Fibroblast of lung (primary cell): ENCODE measurements at regions not wholly inside any gene's neighbourhood (a gene's known extent, or its start where the extent isn't known, plus 50 kb on each side); places are given as distances from the start of the nearest gene placed in this dataset.
A peak's percentile ranks its signal among the peaks of the same experiment; 100 is the strongest.

Source experiments
- DNase-seq, 2 donors: peaks; one replicate each; pipeline versions ENCODE4 v3.0.0 to v3.0.0-alpha.2; 2010; ENCODE audit warnings: low read depth in 2 of 2
- H2AFZ ChIP-seq: 2 replicates; pipeline ENCODE4 v1.5.1; 2012; ENCODE audit warnings: low read length, control low read depth, inconsistent platforms
- H3K27ac ChIP-seq: 2 replicates; pipeline ENCODE4 v1.5.1; 2011; ENCODE audit warnings: low read length, control low read depth; ENCODE audit not compliant: insufficient read depth
- H3K27me3 ChIP-seq: 2 replicates; pipeline ENCODE4 v1.5.1; 2011; ENCODE audit warnings: mild to moderate bottlenecking, low read length; ENCODE audit not compliant: control insufficient read depth, insufficient read depth
- H3K36me3 ChIP-seq: 2 replicates; pipeline ENCODE4 v1.5.1; 2011; ENCODE audit warnings: low read length; ENCODE audit not compliant: control insufficient read depth, insufficient read depth
- H3K4me1 ChIP-seq: 2 replicates; pipeline ENCODE4 v1.5.1; 2011; ENCODE audit warnings: low read length; ENCODE audit not compliant: control insufficient read depth, insufficient read depth; ENCODE audit errors: extremely low read depth
- H3K4me2 ChIP-seq: 2 replicates; pipeline ENCODE4 v1.5.1; 2011; ENCODE audit warnings: low read length, control low read depth; ENCODE audit not compliant: insufficient read depth; ENCODE audit errors: extremely low read depth
- H3K4me3 ChIP-seq, 4 experiments: fragments of 200-600 bp in 1 of 4; sonication (generic) in 1 of 4; replicated peaks in 1 of 4; 2 replicates each; pipeline ENCODE4 v1.5.1; 2011 to 2016; ENCODE audit warnings: low read length in 4 of 4, low read depth in 3 of 4, mild to moderate bottlenecking in 3 of 4, control low read depth in 2 of 4, inconsistent platforms in 1 of 4, mixed read lengths in 1 of 4; ENCODE audit not compliant: insufficient read depth in 1 of 4; ENCODE audit errors: control extremely low read depth in 1 of 4
- H3K79me2 ChIP-seq: 2 replicates; pipeline ENCODE4 v1.5.1; 2012; ENCODE audit warnings: mild to moderate bottlenecking, low read length, inconsistent platforms; ENCODE audit not compliant: control insufficient read depth, insufficient read depth
- H3K9ac ChIP-seq: 2 replicates; pipeline ENCODE4 v1.5.1; 2011; ENCODE audit warnings: mild to moderate bottlenecking, low read length, control low read depth; ENCODE audit not compliant: insufficient read depth
- H3K9me3 ChIP-seq: 2 replicates; pipeline ENCODE4 v1.5.1; 2012; ENCODE audit warnings: low read depth, low read length; ENCODE audit not compliant: control insufficient read depth, insufficient read depth
- H4K20me1 ChIP-seq: 2 replicates; pipeline ENCODE4 v1.5.1; 2011; ENCODE audit warnings: low read length; ENCODE audit not compliant: control insufficient read depth, insufficient read depth; ENCODE audit errors: extremely low read depth
- EZH2 ChIP-seq: IDR thresholded peaks from 2 replicates; pipeline ENCODE4 v1.5.1; 2012; ENCODE audit warnings: low read length, control low read depth, mild to moderate bottlenecking; ENCODE audit errors: missing control alignments
- TF ChIP-seq, protein P1 (sequence below), 2 donors: IDR thresholded peaks in 1 of 2; conservative IDR thresholded peaks in 1 of 2; 1 replicate in 1 of 2; 2 replicates in 1 of 2; pipeline ENCODE4 v1.5.1; 2011 to 2012; ENCODE audit warnings: low read length in 2 of 2, control low read depth in 1 of 2, inconsistent platforms in 1 of 2, low read depth in 1 of 2, mild to moderate bottlenecking in 1 of 2

DNA sequence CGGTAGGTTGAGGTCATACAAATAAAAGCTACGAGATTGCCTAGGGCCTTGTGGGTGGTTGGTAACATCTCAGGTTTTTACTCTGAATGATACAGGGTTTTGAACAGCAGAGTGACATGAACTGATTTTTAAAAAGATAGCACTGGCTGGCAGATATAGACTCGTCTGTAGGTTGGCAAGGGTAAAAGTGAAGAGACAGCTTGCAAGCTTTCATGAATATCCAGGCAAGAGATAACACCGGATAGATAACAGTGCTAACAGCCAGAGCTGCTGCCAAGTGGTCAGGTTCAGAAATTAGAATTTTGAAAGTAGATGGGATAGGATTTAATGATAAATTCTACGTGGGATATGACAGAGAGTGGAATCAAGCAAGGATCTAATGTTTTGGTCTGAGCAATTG lies 299.7 kb upstream of the AADAT start:
- H4K20me1 ChIP-seq, result no peaks in the 10 kb centered on the region
- H3K9me3 ChIP-seq, result no peaks in the 10 kb centered on the region
- H2AFZ ChIP-seq, result no peak overlapping the region
- no peaks in the 10 kb centered on the region for H3K36me3 ChIP-seq
- H3K4me3 ChIP-seq, result no peak overlapping the region
- no peak overlapping the region for H3K4me2 ChIP-seq
- no peak for DNase-seq
- TF ChIP-seq, protein P1, sequence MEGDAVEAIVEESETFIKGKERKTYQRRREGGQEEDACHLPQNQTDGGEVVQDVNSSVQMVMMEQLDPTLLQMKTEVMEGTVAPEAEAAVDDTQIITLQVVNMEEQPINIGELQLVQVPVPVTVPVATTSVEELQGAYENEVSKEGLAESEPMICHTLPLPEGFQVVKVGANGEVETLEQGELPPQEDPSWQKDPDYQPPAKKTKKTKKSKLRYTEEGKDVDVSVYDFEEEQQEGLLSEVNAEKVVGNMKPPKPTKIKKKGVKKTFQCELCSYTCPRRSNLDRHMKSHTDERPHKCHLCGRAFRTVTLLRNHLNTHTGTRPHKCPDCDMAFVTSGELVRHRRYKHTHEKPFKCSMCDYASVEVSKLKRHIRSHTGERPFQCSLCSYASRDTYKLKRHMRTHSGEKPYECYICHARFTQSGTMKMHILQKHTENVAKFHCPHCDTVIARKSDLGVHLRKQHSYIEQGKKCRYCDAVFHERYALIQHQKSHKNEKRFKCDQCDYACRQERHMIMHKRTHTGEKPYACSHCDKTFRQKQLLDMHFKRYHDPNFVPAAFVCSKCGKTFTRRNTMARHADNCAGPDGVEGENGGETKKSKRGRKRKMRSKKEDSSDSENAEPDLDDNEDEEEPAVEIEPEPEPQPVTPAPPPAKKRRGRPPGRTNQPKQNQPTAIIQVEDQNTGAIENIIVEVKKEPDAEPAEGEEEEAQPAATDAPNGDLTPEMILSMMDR (conservative IDR thresholded peaks at IDR 0.05 in 1 of 2, IDR thresholded peaks at IDR 0.05 in 1 of 2; ENCODE audit: low read depth in 1 of 2, low read length in 2 of 2), result no peak
- TF ChIP-seq EZH2, result no peak
- no peak overlapping the region for H3K9ac ChIP-seq
- H3K4me1 ChIP-seq, result no peaks in the 10 kb centered on the region
- no peak overlapping the region for H3K27ac ChIP-seq
- no peaks in the 10 kb centered on the region for H3K79me2 ChIP-seq
- H3K27me3 ChIP-seq, result no peaks in the 10 kb centered on the region

DNA sequence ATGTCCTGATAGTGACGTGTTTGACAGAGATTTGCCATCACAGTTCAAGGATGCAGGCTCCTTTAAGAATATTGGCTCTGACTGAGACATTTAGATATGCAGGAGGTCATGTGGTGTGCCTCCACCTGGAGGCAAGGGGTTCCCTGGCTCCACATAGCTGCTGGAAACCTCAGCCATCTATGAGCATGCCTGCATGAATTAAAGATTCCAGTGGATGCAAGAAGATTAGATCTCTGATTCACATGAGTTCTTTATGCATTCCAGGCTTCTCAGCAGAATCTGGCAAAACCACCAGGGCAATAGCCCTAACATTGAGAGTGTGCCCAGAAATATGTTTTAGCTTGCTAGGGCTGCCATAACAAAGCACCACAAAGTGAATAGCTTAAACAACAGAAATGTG lies 298.5 kb upstream of the AADAT start:
- DNase-seq, result peak in 1 of 2 donors; percentile 52

DNA sequence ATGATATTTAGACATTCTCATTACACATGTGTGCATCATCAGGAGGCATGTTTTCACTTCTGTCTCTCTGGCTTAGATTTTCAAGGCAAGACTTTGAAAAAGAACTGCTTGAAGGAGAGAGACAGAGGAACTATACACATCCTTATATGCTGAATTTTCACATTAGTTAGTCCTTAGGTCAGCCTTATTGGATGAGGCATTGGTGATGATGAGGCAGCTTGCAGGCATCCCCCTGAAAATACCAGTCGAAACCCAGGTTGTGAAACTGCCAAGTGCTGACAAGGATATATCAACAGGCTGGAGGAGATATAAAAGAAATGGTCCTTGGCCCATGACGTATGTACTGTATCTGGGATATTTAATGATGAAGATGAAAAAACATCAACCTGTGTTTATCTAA lies 297.2 kb upstream of the AADAT start:
- H3K36me3 ChIP-seq, result no peaks in the 10 kb centered on the region
- H3K4me2 ChIP-seq, result no peak overlapping the region
- H3K27ac ChIP-seq, result no peak overlapping the region
- no peak overlapping the region for H3K4me3 ChIP-seq
- H3K9me3 ChIP-seq, result no peaks in the 10 kb centered on the region
- no peaks in the 10 kb centered on the region for H3K4me1 ChIP-seq
- H3K27me3 ChIP-seq, result no peaks in the 10 kb centered on the region
- TF ChIP-seq EZH2, result no peak
- H4K20me1 ChIP-seq, result no peaks in the 10 kb centered on the region
- DNase-seq, result peak in 1 of 2 donors; percentile 59
- H2AFZ ChIP-seq, result no peak overlapping the region
- no peak overlapping the region for H3K9ac ChIP-seq
- H3K79me2 ChIP-seq, result no peaks in the 10 kb centered on the region

More for the DNA sequence above, 298.5 kb upstream of the AADAT start:
- no peaks in the 10 kb centered on the region for H3K36me3 ChIP-seq
- no peak overlapping the region for H2AFZ ChIP-seq
- H3K27ac ChIP-seq, result no peak overlapping the region
- H3K9ac ChIP-seq, result no peak overlapping the region
- no peak overlapping the region for H3K4me3 ChIP-seq
- no peak overlapping the region for H3K4me2 ChIP-seq
- no peaks in the 10 kb centered on the region for H3K79me2 ChIP-seq
- no peaks in the 10 kb centered on the region for H3K9me3 ChIP-seq
- TF ChIP-seq EZH2, result no peak
- TF ChIP-seq, protein P1 (conservative IDR thresholded peaks at IDR 0.05 in 1 of 2, IDR thresholded peaks at IDR 0.05 in 1 of 2; ENCODE audit: low read depth in 1 of 2, low read length in 2 of 2), result no peak
- H3K27me3 ChIP-seq, result no peaks in the 10 kb centered on the region
- no peaks in the 10 kb centered on the region for H3K4me1 ChIP-seq
- no peaks in the 10 kb centered on the region for H4K20me1 ChIP-seq
